Activated B cell treated with CpG ODN at 0.5 μM for 24 hours (primary cell): ENCODE measurements at regions not wholly inside any gene's neighbourhood (a gene's known extent, or its start where the extent isn't known, plus 50 kb on each side); places are given as distances from the start of the nearest gene placed in this dataset.

Experiments used
- ATAC-seq: fragments of 200-7000 bp; cut with Tn5 transposase; one replicate; pipeline ENCODE4 v1.10.0; 2021; ENCODE audit warnings: low read depth, mild to moderate bottlenecking, moderate library complexity
- CTCF ChIA-PET: fragments of 350-600 bp; sonication (Branson Sonifier 250); formaldehyde crosslinking; loops from one replicate; lab custom pipeline; 2021; ENCODE audit warnings: antibody characterized with exemption; lab: Charles Lee
- POLR2A ChIA-PET: fragments of 350-600 bp; sonication (Branson Sonifier 250); formaldehyde crosslinking; loops from one replicate; lab custom pipeline; 2021; ENCODE audit warnings: antibody characterized with exemption; lab: Charles Lee
- DNase-seq: peaks from one replicate; pipeline ENCODE4 v3.0.0; 2022
- H3K27ac Mint-ChIP-seq: one replicate; pipeline ENCODE4 v1.8.0; 2020; ENCODE audit warnings: mixed read lengths
- H3K27me3 Mint-ChIP-seq: one replicate; pipeline ENCODE4 v1.8.0; 2021; ENCODE audit warnings: mixed read lengths
- H3K36me3 Mint-ChIP-seq: one replicate; pipeline ENCODE4 v1.8.0; 2021; ENCODE audit warnings: low read depth, mixed read lengths
- H3K4me1 Mint-ChIP-seq: one replicate; pipeline ENCODE4 v1.8.0; 2021; ENCODE audit warnings: mixed read lengths
- H3K4me3 Mint-ChIP-seq: one replicate; pipeline ENCODE4 v1.8.0; 2020; ENCODE audit warnings: mild to moderate bottlenecking, mixed read lengths
- H3K9me3 Mint-ChIP-seq: one replicate; pipeline ENCODE4 v1.8.0; 2020; ENCODE audit warnings: mixed read lengths
- CTCF ChIP-seq: fragments of 200-600 bp; IDR thresholded peaks from one replicate; pipeline ENCODE4 v1.8.0; 2022; ENCODE audit warnings: antibody characterized with exemption, mild to moderate bottlenecking
- intact Hi-C: fragments of 100-400 bp; cut with micrococcal nuclease; formaldehyde crosslinking; loops from one replicate; pipeline ENCODE4 v1.15.1; 2024

DNA sequence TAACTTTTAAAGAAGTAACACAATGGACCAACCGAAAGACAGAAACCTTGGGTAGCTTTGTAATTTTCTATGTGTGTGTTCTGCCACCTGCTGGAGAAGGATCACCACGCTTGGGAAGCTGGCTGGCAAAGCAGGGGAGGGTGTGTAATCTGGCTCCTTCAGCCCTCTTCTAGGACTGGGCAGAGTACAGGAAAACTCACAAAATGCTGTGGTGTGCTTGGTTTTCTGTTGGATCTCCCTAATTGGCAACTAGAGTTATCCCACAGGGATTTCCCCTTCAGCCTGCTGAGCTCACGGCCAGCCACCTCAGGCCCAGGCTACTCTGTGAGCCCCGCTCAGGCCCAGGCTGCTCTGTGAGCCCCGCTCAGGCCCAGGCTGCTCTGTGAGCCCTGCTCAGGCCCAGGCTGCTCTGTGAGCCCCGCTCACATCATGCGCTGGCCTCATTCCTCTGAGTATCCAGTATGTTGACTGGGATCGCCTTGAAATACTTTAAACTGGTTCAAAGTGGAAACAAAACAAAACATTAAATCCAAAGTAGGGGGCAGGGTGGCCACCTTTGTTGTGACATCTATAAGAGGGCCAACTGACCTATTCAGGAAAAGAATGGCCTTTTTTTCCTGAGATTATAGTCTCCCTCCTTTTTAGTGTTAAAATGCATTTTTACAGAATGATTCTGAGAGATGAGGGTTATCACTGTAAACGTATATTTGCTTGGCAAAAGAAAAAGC, 52.0 kb upstream of the RNU6-8 start:
- no peaks in the 10 kb centered on the region for H3K27me3 Mint-ChIP-seq
- ChIA-PET CTCF (interaction anchor here (0.8 to 5.8 kb wide), 29 partner anchors 9 to 1670 kb away, joined by 3 to 142 read pairs (median 4); partner anchors contain the start of genes ARHGAP5, DTD2 and HECTD1), POLR2A (interaction anchor here (0.8 kb wide), 1 partner anchor 178 kb away, joined by 4 read pairs; the partner anchor contains the start of gene ARHGAP5)
- TF ChIP-seq CTCF = no peak
- no peaks in the 10 kb centered on the region for H3K4me1 Mint-ChIP-seq
- H3K27ac Mint-ChIP-seq = no peak overlapping the region
- H3K36me3 Mint-ChIP-seq = no peaks in the 10 kb centered on the region
- intact Hi-C loops = loop anchor here (1.0 to 5.0 kb wide), 3 partner anchors 93 to 798 kb away; partner anchors contain the start of gene DTD2
- no peaks in the 10 kb centered on the region for H3K9me3 Mint-ChIP-seq
- DNase-seq (no peak), ATAC-seq (peak; percentile 76)
- no peak overlapping the region for H3K4me3 Mint-ChIP-seq

DNA sequence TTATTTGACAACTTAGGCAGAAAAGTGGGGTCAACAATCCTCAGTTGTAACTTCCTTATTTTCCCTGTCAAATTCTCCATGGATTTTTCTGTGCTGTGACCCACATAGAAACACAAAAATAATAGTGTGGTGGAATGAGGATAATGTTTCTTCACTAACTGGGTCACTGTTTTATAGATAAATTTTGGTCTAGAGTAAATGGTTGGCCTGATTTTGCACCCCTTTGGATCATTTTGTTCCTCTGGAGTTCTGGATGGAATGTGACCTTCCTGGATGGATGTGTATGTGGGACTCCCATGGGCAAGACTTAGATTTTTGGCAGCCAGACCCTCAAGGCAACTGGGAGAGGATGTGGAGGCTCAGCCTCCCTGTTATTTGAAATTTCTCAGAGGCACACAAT, 52.7 kb upstream of the RNU6-8 start:
- Mint-ChIP-seq H3K27ac (no peak overlapping the region), H3K36me3 (no peaks in the 10 kb centered on the region), H3K9me3 (no peaks in the 10 kb centered on the region), H3K4me1 (no peaks in the 10 kb centered on the region), H3K4me3 (no peak overlapping the region), H3K27me3 (no peaks in the 10 kb centered on the region)
- intact Hi-C loops = loop anchor here (1.0 kb wide), 1 partner anchor 745 kb away; no protein-coding TSS in a partner anchor
- ATAC-seq (no peak), DNase-seq (no peak)
- ChIA-PET CTCF (interaction anchor here (1.0 kb wide), 2 partner anchors 182 to 329 kb away, joined by 3 read pairs; no protein-coding TSS in a partner anchor), POLR2A (no interaction called here)
- TF ChIP-seq CTCF = no peak

- TF ChIP-seq CTCF = no peak
- CTCF ChIA-PET = interaction anchor here (0.8 to 1.0 kb wide), 3 partner anchors 183 to 746 kb away, joined by 3 to 4 read pairs (median 3); no protein-coding TSS in a partner anchor
- DNase-seq (no peak), ATAC-seq (no peak)
- no peaks in the 10 kb centered on the region for H3K27me3 Mint-ChIP-seq
- H3K9me3 Mint-ChIP-seq = no peaks in the 10 kb centered on the region
- H3K27ac Mint-ChIP-seq = no peak overlapping the region
- H3K4me1 Mint-ChIP-seq = no peaks in the 10 kb centered on the region
- H3K4me3 Mint-ChIP-seq = no peak overlapping the region
- H3K36me3 Mint-ChIP-seq = no peaks in the 10 kb centered on the region
- POLR2A ChIA-PET = no interaction called here
- intact Hi-C loops = no loop called here
Observed at GRCh38 chr14:32256576-32256975, 53.5 kb upstream of the RNU6-8 start.

DNA sequence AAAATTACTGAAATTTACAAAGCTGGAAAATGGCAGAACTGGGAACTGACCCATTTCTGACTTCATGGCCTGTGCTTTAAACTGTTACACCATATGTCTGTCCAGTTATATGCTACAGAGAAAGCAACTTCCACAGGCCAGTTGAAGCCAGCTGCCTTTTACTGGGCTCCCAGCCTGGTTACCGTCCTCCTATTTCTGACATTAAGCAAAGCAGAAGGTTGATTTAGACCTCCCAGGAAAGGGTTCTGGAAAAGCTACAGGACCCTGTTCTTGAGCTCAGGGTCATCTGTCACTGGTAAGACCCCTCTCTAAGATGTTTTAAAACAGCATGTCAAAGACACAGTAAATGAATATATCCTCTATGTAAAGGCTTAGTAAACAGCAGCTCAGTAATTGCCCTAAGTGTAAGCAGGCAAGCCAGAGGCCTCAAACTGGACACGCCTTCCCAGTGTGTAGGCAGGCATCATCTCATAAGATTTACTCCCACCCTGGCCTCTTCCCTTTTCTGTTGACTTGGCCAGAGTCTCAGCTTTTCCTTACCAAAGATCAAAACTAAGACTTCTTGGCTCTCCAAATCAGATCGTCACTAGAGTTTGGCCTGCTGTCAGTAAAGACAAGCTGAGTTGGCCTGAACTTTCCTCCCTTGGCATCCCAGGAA, 55.4 kb upstream of the RNU6-8 start:
- DNase-seq (no peak), ATAC-seq (no peak)
- no peak overlapping the region for H3K27ac Mint-ChIP-seq
- intact Hi-C loops = no loop called here
- H3K27me3 Mint-ChIP-seq = no peaks in the 10 kb centered on the region
- H3K36me3 Mint-ChIP-seq = no peaks in the 10 kb centered on the region
- no peak overlapping the region for H3K4me3 Mint-ChIP-seq
- ChIA-PET POLR2A (no interaction called here), CTCF (interaction anchor here (0.6 to 1.4 kb wide), 4 partner anchors 188 to 748 kb away, joined by 3 to 6 read pairs (median 4); no protein-coding TSS in a partner anchor)
- peaks cover under 1% of the 10 kb centered on the region for H3K9me3 Mint-ChIP-seq
- TF ChIP-seq CTCF = no peak
- H3K4me1 Mint-ChIP-seq = no peaks in the 10 kb centered on the region
